GM12875 (cell line): ENCODE measurements at regions not wholly inside any gene's neighbourhood (a gene's known extent, or its start where the extent isn't known, plus 50 kb on each side); places are given as distances from the start of the nearest gene placed in this dataset.

Source experiments
- H3K4me3 ChIP-seq: one replicate; pipeline ENCODE4 v1.5.1; 2011; ENCODE audit warnings: low read depth, low read length, control low read depth
- CTCF ChIP-seq: IDR thresholded peaks from 2 replicates; pipeline ENCODE4 v1.5.1; 2011; ENCODE audit warnings: low read depth, mild to moderate bottlenecking, control low read depth, inconsistent platforms, low read length, moderate library complexity, borderline replicate concordance; ENCODE audit not compliant: insufficient read depth

DNA sequence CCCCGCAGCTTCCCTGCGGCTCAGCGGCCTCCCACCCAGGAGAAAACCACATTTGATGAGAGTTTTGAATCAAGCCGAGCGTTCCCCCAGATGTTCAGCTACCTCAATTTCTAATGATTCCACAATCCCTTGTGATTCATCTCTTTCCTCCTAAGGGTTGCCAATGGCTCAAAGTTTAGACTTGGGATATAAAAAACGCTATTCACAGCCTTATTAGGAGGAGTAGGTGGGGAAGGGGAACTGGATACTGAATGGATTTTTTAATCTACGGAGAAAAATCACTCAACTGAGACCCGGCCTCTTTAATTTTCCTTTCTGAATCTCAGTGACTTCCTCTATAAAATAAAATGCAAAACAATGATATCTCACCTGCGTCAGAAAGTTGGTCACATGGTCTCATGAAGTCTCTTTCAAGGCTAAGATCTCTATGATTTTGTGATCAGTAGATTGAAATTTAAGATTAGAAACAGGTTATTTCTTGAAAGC, 192.6 kb upstream of the TCF4 start:
- no peak for TF ChIP-seq CTCF
- no peak overlapping the region for H3K4me3 ChIP-seq

DNA sequence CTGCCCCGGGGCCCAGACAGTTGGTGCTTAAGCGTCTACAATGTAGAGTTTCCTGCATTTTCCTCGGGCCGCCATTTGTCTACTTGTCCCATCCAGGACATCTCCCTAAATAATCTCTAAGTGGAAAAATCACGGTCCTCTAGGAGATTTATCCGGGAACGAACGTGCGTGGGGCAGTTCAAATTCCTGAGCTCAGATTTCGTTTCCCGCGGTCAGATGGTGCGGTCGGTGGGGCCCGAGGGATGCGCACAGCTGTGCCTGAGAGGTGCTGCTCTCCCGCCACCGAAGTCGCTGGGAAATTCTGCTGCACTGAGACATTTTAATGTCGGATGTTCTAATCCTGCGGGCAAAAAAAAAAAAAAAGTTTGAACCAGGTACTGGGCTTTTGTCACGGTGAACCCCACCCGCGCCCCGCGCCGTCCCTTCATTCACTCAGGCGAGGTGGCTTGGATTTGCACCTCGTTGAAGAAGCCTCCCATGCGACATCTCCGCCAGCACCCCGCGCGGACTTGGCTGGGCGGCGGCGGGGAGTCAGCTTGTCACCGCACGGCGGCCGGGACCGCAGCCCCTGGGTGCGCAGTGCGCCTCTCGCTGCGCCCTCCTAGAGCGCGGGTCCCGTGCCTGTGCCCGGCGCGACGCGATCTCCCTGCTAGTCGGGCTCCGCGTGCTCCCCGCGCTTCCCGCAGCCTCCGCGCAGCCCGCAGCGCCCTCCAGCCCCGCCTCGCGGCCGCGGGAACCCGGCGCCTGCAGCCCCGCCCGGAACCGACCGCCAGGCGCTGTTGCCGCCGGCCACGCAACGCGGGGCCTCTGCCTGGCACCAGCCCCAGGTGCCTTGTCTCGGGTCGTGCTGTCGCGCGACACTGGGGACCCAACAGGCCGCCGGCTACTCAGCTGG, 191.9 kb upstream of the TCF4 start:
- no peak overlapping the region for H3K4me3 ChIP-seq
- no peak for TF ChIP-seq CTCF

GRCh38 chr18:55778788-55779690, 191.0 kb upstream of the TCF4 start:
- TF ChIP-seq CTCF, result no peak
- no peak overlapping the region for H3K4me3 ChIP-seq

DNA sequence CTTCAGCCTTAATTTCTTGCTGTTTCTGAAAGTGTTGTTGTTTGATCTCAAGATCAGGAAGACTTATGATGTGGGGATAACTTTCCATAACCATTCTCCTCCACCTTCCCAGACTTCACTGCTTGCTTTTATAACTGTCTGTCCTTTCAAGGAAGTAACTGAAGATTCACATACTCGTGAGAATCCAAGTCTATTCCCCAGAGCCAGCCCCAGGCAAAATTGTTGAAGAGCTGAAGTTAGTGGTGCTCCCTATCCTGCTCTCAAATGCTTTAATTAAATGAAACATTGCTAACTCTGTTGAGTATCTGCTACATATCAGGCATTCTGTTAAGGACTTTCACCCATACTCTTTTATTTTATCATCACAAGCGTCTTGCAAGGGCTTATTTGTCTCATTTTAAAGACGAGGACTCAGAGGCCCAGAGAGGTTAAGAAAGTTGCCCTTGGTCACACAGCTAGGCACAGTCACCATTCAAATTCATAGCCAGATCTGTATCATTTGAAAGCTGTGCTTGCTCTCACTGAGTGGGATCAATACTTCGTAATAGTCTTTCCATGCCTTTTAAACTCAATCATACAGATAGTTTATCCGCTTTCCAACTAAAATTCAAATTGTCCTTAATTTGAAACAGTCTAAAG, 189.8 kb upstream of the TCF4 start:
- TF ChIP-seq CTCF, result no peak
- no peak overlapping the region for H3K4me3 ChIP-seq

- no peak for TF ChIP-seq CTCF
- H3K4me3 ChIP-seq, result no peak overlapping the region
Measured at GRCh38 chr18:55775972-55776371, 188.0 kb upstream of the TCF4 start.

GRCh38 chr18:55774505-55774904, 186.5 kb upstream of the TCF4 start:
- no peak for TF ChIP-seq CTCF

More at GRCh38 chr18:55774505-55774904, 186.5 kb upstream of the TCF4 start:
- H3K4me3 ChIP-seq, result no peak overlapping the region
